ENCODE measurements at regions not wholly inside any gene's neighbourhood (a gene's known extent, or its start where the extent isn't known, plus 50 kb on each side); places are given as distances from the start of the nearest gene placed in this dataset.
"Not testable (repeated sequence)": the region's sequence is repeated elsewhere in the genome, so short reads cannot be mapped to it uniquely, and the experiment has no call there.

DNA sequence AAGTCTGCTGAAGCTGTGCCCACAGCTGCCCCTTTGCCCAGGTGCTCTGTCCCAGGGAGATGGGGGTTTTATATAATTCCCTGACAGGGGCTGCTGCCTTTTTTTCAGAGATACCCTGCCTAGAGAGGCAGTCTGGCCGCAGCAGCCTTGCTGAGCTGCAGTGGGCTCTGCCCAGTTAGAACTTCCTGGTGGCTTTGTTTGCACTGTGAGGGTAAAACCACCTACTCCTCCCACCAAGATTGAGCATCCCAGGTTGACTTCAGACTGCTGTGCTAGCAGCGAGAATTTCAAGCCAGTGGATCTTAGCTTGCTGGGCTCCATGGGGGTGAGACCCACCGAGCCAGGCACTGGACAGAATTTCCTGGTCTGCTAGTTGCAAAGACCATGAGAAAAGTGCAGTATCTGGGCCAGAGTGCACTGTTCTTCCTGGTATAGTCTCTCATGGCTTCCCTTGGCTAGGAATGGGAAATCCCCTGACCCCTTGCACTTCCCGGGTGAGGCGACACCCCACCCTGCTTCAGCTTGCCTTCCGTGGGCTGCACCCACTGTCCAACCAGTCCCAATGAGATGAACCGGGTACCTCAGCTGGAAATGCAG, 166.0 kb upstream of the NPY start:
- H3K36me3 ChIP-seq (ENCODE audit: control insufficient read depth, insufficient read depth, low read length); H3K9me3 ChIP-seq (ENCODE audit: control insufficient read depth, low read length); H3K27ac ChIP-seq (ENCODE audit: insufficient read depth, low read depth, low read length, poor library complexity, severe bottlenecking); H3K27me3 ChIP-seq (ENCODE audit: control insufficient read depth, insufficient read depth, low read length, poor library complexity, severe bottlenecking); H3K4me3 ChIP-seq (ENCODE audit: insufficient read depth, low read depth, low read length); H3K4me1 ChIP-seq (ENCODE audit: control insufficient read depth, insufficient read depth, low read length): not testable (repeated sequence)
- WGBS, 2 experiments: 90% methylated on average over 7 of the region's 7 CpGs

DNA sequence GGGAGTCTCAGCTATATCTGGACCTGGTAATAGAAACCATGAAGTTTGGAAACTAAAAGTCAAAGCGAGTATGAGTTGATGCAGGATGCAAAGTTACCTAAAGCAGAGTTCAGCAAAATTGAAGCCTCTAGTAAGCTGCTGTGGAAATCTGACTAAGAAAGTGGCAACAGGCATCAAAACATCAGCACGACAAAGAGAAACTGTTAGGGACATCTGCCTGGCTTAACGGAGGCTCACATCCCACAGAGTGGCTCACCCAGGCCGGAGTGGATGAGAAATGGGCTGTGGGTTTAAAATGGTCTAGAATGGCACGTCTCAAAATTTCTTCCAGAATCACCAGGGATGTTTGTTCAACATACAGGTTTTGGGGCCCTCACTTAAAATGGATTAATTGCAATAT, 164.1 kb upstream of the NPY start:
- H3K27ac ChIP-seq (ENCODE audit: insufficient read depth, low read depth, low read length, poor library complexity, severe bottlenecking): no peak overlapping the region
- no peaks in the 10 kb centered on the region for H3K27me3 ChIP-seq (ENCODE audit: control insufficient read depth, insufficient read depth, low read length, poor library complexity, severe bottlenecking)
- no peaks in the 10 kb centered on the region for H3K36me3 ChIP-seq (ENCODE audit: control insufficient read depth, insufficient read depth, low read length)
- H3K4me3 ChIP-seq (ENCODE audit: insufficient read depth, low read depth, low read length): no peak overlapping the region
- 65% methylated on average over 5 of the region's 5 CpGs for WGBS, 2 experiments
- H3K9me3 ChIP-seq (ENCODE audit: control insufficient read depth, low read length): no peaks in the 10 kb centered on the region
- H3K4me1 ChIP-seq (ENCODE audit: control insufficient read depth, insufficient read depth, low read length): no peaks in the 10 kb centered on the region

DNA sequence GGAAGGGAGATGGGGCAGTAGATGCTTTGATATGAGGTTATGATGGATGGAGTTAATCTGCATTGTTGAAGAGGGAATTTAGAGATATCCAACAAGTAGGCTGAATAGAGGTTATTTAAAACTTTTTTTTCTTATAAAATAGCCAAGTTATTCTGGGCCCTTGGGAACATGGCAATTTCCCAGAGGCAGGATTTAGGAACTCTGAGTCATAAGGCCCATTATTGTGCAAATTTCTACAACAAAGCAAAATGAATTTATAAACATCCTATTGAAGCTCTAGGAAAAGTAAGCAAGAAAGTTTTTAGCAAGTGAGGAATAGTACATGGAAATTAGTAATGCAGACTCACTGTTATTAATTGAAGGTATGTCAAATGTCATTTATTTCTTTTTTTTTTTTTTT, 160.9 kb upstream of the NPY start:
- H3K27ac ChIP-seq (ENCODE audit: insufficient read depth, low read depth, low read length, poor library complexity, severe bottlenecking): no peak overlapping the region
- no peak overlapping the region for H3K4me3 ChIP-seq (ENCODE audit: insufficient read depth, low read depth, low read length)
- H3K27me3 ChIP-seq (ENCODE audit: control insufficient read depth, insufficient read depth, low read length, poor library complexity, severe bottlenecking): no peaks in the 10 kb centered on the region
- H3K4me1 ChIP-seq (ENCODE audit: control insufficient read depth, insufficient read depth, low read length): no peaks in the 10 kb centered on the region
- H3K9me3 ChIP-seq (ENCODE audit: control insufficient read depth, low read length): no peaks in the 10 kb centered on the region
- H3K36me3 ChIP-seq (ENCODE audit: control insufficient read depth, insufficient read depth, low read length): no peaks in the 10 kb centered on the region

DNA sequence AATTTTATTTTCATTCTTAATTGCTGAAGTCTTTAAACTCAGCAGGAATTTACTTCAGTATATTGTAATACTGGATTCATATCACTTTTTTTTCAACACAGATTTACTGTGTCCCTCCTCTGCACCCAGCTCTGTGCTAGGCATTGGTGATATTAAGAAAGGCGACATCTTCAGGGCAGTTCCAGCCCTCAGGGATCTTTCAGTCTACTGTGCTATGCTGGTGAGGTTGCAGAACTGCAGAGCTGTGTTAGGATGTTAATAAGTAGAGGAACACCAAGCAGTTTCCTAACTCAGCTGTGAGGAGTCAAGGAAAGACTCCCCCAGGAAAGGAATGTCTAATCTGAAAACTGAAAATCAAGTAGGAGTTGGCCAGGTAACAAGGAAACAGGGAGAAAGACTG, 158.2 kb upstream of the NPY start:
- H3K36me3 ChIP-seq (ENCODE audit: control insufficient read depth, insufficient read depth, low read length): no peaks in the 10 kb centered on the region
- no peak overlapping the region for H3K27ac ChIP-seq (ENCODE audit: insufficient read depth, low read depth, low read length, poor library complexity, severe bottlenecking)
- H3K27me3 ChIP-seq (ENCODE audit: control insufficient read depth, insufficient read depth, low read length, poor library complexity, severe bottlenecking): no peaks in the 10 kb centered on the region
- H3K4me3 ChIP-seq (ENCODE audit: insufficient read depth, low read depth, low read length): no peak overlapping the region
- 91 to 97% methylated on average over 1 of the region's 1 CpG for WGBS, 2 experiments
- no peaks in the 10 kb centered on the region for H3K9me3 ChIP-seq (ENCODE audit: control insufficient read depth, low read length)
- no peaks in the 10 kb centered on the region for H3K4me1 ChIP-seq (ENCODE audit: control insufficient read depth, insufficient read depth, low read length)

DNA sequence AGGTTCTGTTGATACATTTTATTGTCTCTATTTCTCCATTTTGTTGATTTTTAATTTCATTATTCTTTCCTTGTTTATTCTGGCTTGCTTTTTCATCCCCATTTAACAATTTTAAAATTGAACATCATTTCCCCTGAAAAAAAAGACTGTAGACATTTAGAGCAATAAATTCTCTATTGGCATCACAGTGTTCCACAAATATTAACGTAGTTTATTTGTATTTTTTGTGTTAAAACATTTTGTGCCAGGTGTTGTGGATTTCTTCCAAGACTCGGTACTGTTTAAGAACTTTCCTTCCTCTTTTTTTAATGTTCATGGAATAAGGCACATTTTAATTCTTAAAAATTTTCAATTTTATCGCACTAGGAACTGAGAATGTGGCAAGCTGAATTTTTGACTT, 156.1 kb upstream of the NPY start:
- H3K4me1 ChIP-seq (ENCODE audit: control insufficient read depth, insufficient read depth, low read length): no peaks in the 10 kb centered on the region
- H3K9me3 ChIP-seq (ENCODE audit: control insufficient read depth, low read length): no peaks in the 10 kb centered on the region
- H3K27me3 ChIP-seq (ENCODE audit: control insufficient read depth, insufficient read depth, low read length, poor library complexity, severe bottlenecking): no peaks in the 10 kb centered on the region
- no peak overlapping the region for H3K4me3 ChIP-seq (ENCODE audit: insufficient read depth, low read depth, low read length)
- H3K27ac ChIP-seq (ENCODE audit: insufficient read depth, low read depth, low read length, poor library complexity, severe bottlenecking): no peak overlapping the region
- WGBS, 2 experiments: 83% methylated on average over 2 of the region's 3 CpGs; no CpG with 5 or more reads in 1 of the 2 experiments
- H3K36me3 ChIP-seq (ENCODE audit: control insufficient read depth, insufficient read depth, low read length): no peaks in the 10 kb centered on the region

DNA sequence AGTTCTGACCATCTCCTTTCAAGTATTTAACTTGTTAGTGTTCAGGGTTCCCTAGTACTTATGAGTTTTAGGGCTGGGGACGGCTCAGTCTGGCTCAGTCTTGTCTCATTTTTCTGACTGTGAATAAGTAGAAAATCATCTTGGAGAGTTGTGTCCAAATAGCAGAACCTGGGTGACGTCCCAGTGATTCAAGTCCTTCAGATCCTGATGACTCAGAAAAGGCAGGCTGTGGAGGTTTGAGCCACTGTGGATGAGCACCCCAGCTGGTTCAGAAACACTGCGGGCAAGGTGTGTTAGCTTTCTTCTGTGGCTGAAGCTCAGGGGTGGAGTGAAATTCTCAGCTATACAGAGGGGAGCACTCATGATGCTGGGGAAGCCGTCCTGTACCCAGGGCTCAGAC, 154.4 kb upstream of the NPY start:
- Histone ChIP-seq H3K4me3 (ENCODE audit: insufficient read depth, low read depth, low read length) (no peak overlapping the region), H3K27me3 (ENCODE audit: control insufficient read depth, insufficient read depth, low read length, poor library complexity, severe bottlenecking) (no peaks in the 10 kb centered on the region), H3K36me3 (ENCODE audit: control insufficient read depth, insufficient read depth, low read length) (no peaks in the 10 kb centered on the region), H3K4me1 (ENCODE audit: control insufficient read depth, insufficient read depth, low read length) (no peaks in the 10 kb centered on the region), H3K27ac (ENCODE audit: insufficient read depth, low read depth, low read length, poor library complexity, severe bottlenecking) (no peak overlapping the region), H3K9me3 (ENCODE audit: control insufficient read depth, low read length) (no peaks in the 10 kb centered on the region)
- WGBS, 2 experiments: 88 to 89% methylated on average over 4 of the region's 4 CpGs

DNA sequence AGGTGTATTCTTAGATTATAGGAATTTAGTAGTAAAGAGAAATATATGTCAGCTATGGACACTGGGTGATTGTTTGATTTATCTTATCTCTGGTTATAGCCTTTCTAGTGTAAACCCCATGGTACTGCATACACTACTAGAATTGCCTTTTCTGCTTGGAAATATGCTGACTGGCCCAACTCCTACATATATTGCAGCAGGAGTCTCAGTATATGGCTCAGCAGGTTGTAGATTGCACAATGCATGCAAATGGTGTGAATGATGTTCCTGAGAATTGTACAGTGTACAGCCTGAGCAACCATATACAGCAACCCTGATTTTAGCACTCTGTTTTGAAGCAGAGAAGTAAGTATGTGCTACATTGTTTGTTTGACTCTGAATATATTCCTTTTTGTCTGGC, 153.4 kb upstream of the NPY start:
- Histone ChIP-seq H3K9me3 (ENCODE audit: control insufficient read depth, low read length) (no peaks in the 10 kb centered on the region), H3K4me1 (ENCODE audit: control insufficient read depth, insufficient read depth, low read length) (no peaks in the 10 kb centered on the region), H3K36me3 (ENCODE audit: control insufficient read depth, insufficient read depth, low read length) (no peaks in the 10 kb centered on the region), H3K27ac (ENCODE audit: insufficient read depth, low read depth, low read length, poor library complexity, severe bottlenecking) (no peak overlapping the region), H3K4me3 (ENCODE audit: insufficient read depth, low read depth, low read length) (no peak overlapping the region), H3K27me3 (ENCODE audit: control insufficient read depth, insufficient read depth, low read length, poor library complexity, severe bottlenecking) (no peaks in the 10 kb centered on the region)

DNA sequence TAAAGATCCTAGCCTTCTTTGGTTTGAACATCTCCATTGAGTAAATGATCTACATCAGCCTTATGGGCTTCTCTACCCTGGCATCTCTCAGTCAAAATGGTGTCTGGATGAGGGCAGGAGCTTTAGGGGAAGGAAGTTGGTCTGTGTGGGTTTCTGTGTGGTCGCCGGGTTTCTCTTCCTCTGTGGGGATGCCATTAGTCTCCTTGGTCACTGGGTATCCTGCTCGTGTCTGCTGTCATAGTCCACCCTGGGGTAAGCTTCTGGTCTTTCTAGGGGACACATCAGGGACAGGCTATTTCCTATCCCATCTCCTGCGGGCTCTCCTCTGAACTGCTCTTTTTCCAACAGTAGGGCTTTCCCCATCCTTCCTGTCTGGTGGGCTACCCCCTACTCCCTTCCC, 150.3 kb upstream of the NPY start:
- H3K9me3 ChIP-seq (ENCODE audit: control insufficient read depth, low read length): no peaks in the 10 kb centered on the region
- H3K4me3 ChIP-seq (ENCODE audit: insufficient read depth, low read depth, low read length): no peak overlapping the region
- no peaks in the 10 kb centered on the region for H3K36me3 ChIP-seq (ENCODE audit: control insufficient read depth, insufficient read depth, low read length)
- 89 to 95% methylated on average over 4 of the region's 4 CpGs for WGBS, 2 experiments
- no peaks in the 10 kb centered on the region for H3K27me3 ChIP-seq (ENCODE audit: control insufficient read depth, insufficient read depth, low read length, poor library complexity, severe bottlenecking)
- no peak overlapping the region for H3K27ac ChIP-seq (ENCODE audit: insufficient read depth, low read depth, low read length, poor library complexity, severe bottlenecking)
- H3K4me1 ChIP-seq (ENCODE audit: control insufficient read depth, insufficient read depth, low read length): peaks cover 3% of the 10 kb centered on the region

DNA sequence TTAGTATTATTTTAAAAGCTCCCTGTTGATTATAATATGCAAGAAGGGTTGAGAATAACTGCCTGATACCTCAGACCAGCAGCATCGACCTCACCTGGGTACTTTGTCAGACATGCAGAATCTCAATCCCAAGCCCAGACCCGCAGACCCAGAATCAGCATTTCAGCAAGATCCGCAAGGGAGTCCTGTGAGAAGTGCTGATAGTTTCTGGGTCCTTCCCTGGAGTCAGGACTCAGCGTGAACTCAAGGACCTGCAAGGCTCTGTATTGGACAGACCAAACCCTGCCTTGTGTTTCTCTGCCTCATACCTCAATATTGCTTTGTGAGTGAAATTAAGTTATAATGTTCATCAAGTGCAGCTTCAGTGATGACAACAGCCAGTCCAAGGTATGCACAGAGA, 149.5 kb upstream of the NPY start:
- 91 to 94% methylated on average over 4 of the region's 4 CpGs for WGBS, 2 experiments
- H3K36me3 ChIP-seq (ENCODE audit: control insufficient read depth, insufficient read depth, low read length): no peaks in the 10 kb centered on the region
- no peaks in the 10 kb centered on the region for H3K9me3 ChIP-seq (ENCODE audit: control insufficient read depth, low read length)
- no peak overlapping the region for H3K4me3 ChIP-seq (ENCODE audit: insufficient read depth, low read depth, low read length)
- no peaks in the 10 kb centered on the region for H3K27me3 ChIP-seq (ENCODE audit: control insufficient read depth, insufficient read depth, low read length, poor library complexity, severe bottlenecking)
- H3K4me1 ChIP-seq (ENCODE audit: control insufficient read depth, insufficient read depth, low read length): peaks cover 3% of the 10 kb centered on the region
- H3K27ac ChIP-seq (ENCODE audit: insufficient read depth, low read depth, low read length, poor library complexity, severe bottlenecking): no peak overlapping the region

DNA sequence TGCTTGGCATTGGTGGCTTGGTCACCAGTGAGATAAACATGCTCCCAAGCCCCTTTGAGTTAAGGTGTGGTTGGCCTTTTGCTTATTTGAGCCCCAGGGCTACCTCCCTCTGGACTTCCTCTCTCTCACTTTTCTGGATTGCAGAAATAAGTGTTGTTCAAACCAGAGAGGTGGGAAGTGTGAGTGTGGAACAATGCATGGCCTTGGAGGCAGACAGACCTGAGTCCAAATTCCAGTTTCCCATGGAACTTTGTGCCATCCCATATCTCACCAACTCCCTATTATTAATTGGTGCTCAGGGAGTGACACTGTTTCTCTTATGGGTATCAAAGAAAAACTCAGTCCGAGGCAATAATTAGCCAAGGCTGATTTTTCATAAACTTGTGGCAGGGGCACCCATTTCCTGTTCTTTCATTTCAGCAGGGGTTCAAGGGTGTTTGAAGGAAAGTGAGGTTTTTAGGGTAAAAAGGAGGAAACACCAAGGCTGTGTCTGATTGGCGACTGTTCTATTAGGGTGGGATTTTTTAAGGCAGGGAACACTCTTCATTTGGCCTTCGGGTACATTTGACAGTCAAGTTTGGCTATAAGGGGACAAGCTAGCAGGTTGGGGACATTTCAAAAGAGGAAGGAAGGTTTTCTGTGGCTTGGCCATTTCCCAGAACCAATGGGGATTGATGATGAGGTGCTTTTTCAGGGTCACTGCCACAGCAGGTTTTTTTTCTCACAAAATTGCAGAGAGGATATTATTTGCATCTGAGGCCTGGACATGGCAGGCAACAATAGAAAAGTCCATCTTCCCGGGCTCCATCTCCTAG, 148.8 kb upstream of the NPY start:
- Histone ChIP-seq H3K36me3 (ENCODE audit: control insufficient read depth, insufficient read depth, low read length) (no peaks in the 10 kb centered on the region), H3K27me3 (ENCODE audit: control insufficient read depth, insufficient read depth, low read length, poor library complexity, severe bottlenecking) (no peaks in the 10 kb centered on the region), H3K9me3 (ENCODE audit: control insufficient read depth, low read length) (no peaks in the 10 kb centered on the region), H3K4me3 (ENCODE audit: insufficient read depth, low read depth, low read length) (no peak overlapping the region), H3K27ac (ENCODE audit: insufficient read depth, low read depth, low read length, poor library complexity, severe bottlenecking) (no peak overlapping the region), H3K4me1 (ENCODE audit: control insufficient read depth, insufficient read depth, low read length) (peaks cover 3% of the 10 kb centered on the region)
- WGBS, 2 experiments: 93 to 96% methylated on average over 4 of the region's 4 CpGs

Data from ectodermal cell (in vitro differentiated cells).